HUES64 (cell line): ENCODE measurements at regions not wholly inside any gene's neighbourhood (a gene's known extent, or its start where the extent isn't known, plus 50 kb on each side); places are given as distances from the start of the nearest gene placed in this dataset.

Experiments used
- H3K27ac ChIP-seq: 2 replicates; pipeline ENCODE4 v1.7.0; 2013; ENCODE audit warnings: low read depth, low read length, inconsistent platforms
- H3K27me3 ChIP-seq: 2 replicates; pipeline ENCODE4 v1.6.1; 2013; ENCODE audit warnings: mild to moderate bottlenecking, low read length; ENCODE audit not compliant: insufficient read depth
- H3K36me3 ChIP-seq: 2 replicates; pipeline ENCODE4 v1.6.1; 2013; ENCODE audit warnings: mild to moderate bottlenecking, low read length; ENCODE audit not compliant: insufficient read depth
- H3K4me1 ChIP-seq: 2 replicates; pipeline ENCODE4 v1.6.1; 2013; ENCODE audit warnings: mild to moderate bottlenecking, low read length, moderate library complexity; ENCODE audit not compliant: insufficient read depth
- H3K4me3 ChIP-seq: 2 replicates; pipeline ENCODE4 v1.5.1; 2013; ENCODE audit warnings: mild to moderate bottlenecking, low read length, moderate library complexity
- H3K9ac ChIP-seq: 2 replicates; pipeline ENCODE4 v1.6.1; 2013; ENCODE audit warnings: mild to moderate bottlenecking, low read depth, low read length
- H3K9me3 ChIP-seq: 2 replicates; pipeline ENCODE4 v1.6.1; 2013; ENCODE audit warnings: low read depth, low read length; ENCODE audit not compliant: insufficient read depth
- WGBS: fragments of 150-250, 120-280 bp; methylation state at CpG from one replicate; pipeline ENCODE4 v1.1.7; 2013; ENCODE audit warnings: missing lambda C conversion rate; 5-methylcytosine and 5-hydroxymethylcytosine counted together

- no peak overlapping the region for H3K4me3 ChIP-seq
- over 99% methylated on average over 2 of the region's 3 CpGs for WGBS
Measured at GRCh38 chr5:117186751-117187150, 612.1 kb upstream of the SEMA6A start.

GRCh38 chr5:117183326-117183725 lies 608.7 kb upstream of the SEMA6A start:
- 93% methylated on average over 2 of the region's 2 CpGs for WGBS
- Histone ChIP-seq H3K36me3 (no peaks in the 10 kb centered on the region), H3K4me3 (no peak overlapping the region), H3K9ac (no peak overlapping the region), H3K27me3 (no peaks in the 10 kb centered on the region), H3K4me1 (0 out of 2 replicates have a peak, but pooled peaks cover 4% of the 10 kb centered on the region), H3K9me3 (no peaks in the 10 kb centered on the region), H3K27ac (no peak overlapping the region)

More at GRCh38 chr5:117186751-117187150, 612.1 kb upstream of the SEMA6A start:
- Histone ChIP-seq H3K27me3 (no peaks in the 10 kb centered on the region), H3K9me3 (no peaks in the 10 kb centered on the region), H3K27ac (no peak overlapping the region), H3K9ac (no peak overlapping the region), H3K4me1 (0 out of 2 replicates have a peak, but pooled peaks cover 4% of the 10 kb centered on the region), H3K36me3 (no peaks in the 10 kb centered on the region)

- H3K9me3 ChIP-seq = no peaks in the 10 kb centered on the region
- no peak overlapping the region for H3K4me3 ChIP-seq
- no peak overlapping the region for H3K27ac ChIP-seq
- H3K36me3 ChIP-seq = no peaks in the 10 kb centered on the region
- H3K4me1 ChIP-seq = no peaks in the 10 kb centered on the region
- no peak overlapping the region for H3K9ac ChIP-seq
- no peaks in the 10 kb centered on the region for H3K27me3 ChIP-seq
- 85% methylated on average over 1 of the region's 1 CpG for WGBS
Measured at GRCh38 chr5:117182104-117182503, 607.5 kb upstream of the SEMA6A start.

GRCh38 chr5:117177302-117177701 lies 602.7 kb upstream of the SEMA6A start:
- WGBS = no CpG with 5 or more reads among the region's 1 CpG
- Histone ChIP-seq H3K36me3 (no peaks in the 10 kb centered on the region), H3K4me1 (no peaks in the 10 kb centered on the region), H3K4me3 (no peak overlapping the region), H3K27me3 (no peaks in the 10 kb centered on the region), H3K9me3 (no peaks in the 10 kb centered on the region), H3K27ac (no peak overlapping the region), H3K9ac (no peak overlapping the region)

- Histone ChIP-seq H3K9me3 (no peaks in the 10 kb centered on the region), H3K27me3 (no peaks in the 10 kb centered on the region), H3K4me3 (no peak overlapping the region), H3K4me1 (peaks cover 17% of the 10 kb centered on the region), H3K27ac (no peak overlapping the region), H3K9ac (no peak overlapping the region), H3K36me3 (no peaks in the 10 kb centered on the region)
- WGBS = 99% methylated on average over 4 of the region's 4 CpGs
Measured at GRCh38 chr5:117165068-117165467, 590.4 kb upstream of the SEMA6A start.

- H3K4me3 ChIP-seq = no peak overlapping the region
- no peaks in the 10 kb centered on the region for H3K27me3 ChIP-seq
- H3K4me1 ChIP-seq = peaks cover 40% of the 10 kb centered on the region
- no peak overlapping the region for H3K9ac ChIP-seq
- H3K9me3 ChIP-seq = no peaks in the 10 kb centered on the region
- H3K36me3 ChIP-seq = no peaks in the 10 kb centered on the region
- 78% methylated on average over 7 of the region's 7 CpGs for WGBS
- no peak overlapping the region for H3K27ac ChIP-seq
Measured at GRCh38 chr5:117161718-117162335, 587.2 kb upstream of the SEMA6A start.

GRCh38 chr5:117160391-117160790 lies 585.8 kb upstream of the SEMA6A start:
- Histone ChIP-seq H3K9ac (no peak overlapping the region), H3K4me3 (no peak overlapping the region), H3K27ac (no peak overlapping the region), H3K27me3 (no peaks in the 10 kb centered on the region), H3K36me3 (no peaks in the 10 kb centered on the region), H3K9me3 (no peaks in the 10 kb centered on the region), H3K4me1 (peaks cover 32% of the 10 kb centered on the region)
- WGBS = 92% methylated on average over 2 of the region's 2 CpGs

- Histone ChIP-seq H3K4me1 (no peaks in the 10 kb centered on the region; the same call in 1 of the 2 replicates), H3K27ac (no peak overlapping the region), H3K4me3 (no peak overlapping the region), H3K9me3 (no peaks in the 10 kb centered on the region), H3K9ac (no peak overlapping the region), H3K36me3 (no peaks in the 10 kb centered on the region), H3K27me3 (no peaks in the 10 kb centered on the region)
- 93% methylated on average over 4 of the region's 4 CpGs for WGBS
Measured at GRCh38 chr5:117149312-117149711, 574.7 kb upstream of the SEMA6A start.

GRCh38 chr5:117144086-117144485 lies 569.5 kb upstream of the SEMA6A start:
- H3K36me3 ChIP-seq = no peaks in the 10 kb centered on the region
- H3K9me3 ChIP-seq = no peaks in the 10 kb centered on the region
- no peaks in the 10 kb centered on the region for H3K27me3 ChIP-seq
- no peak overlapping the region for H3K4me3 ChIP-seq
- no peak overlapping the region for H3K27ac ChIP-seq
- no peak overlapping the region for H3K9ac ChIP-seq
- H3K4me1 ChIP-seq = peaks cover 5% of the 10 kb centered on the region

- no peaks in the 10 kb centered on the region for H3K27me3 ChIP-seq
- no peaks in the 10 kb centered on the region for H3K9me3 ChIP-seq
- no peaks in the 10 kb centered on the region for H3K36me3 ChIP-seq
- H3K27ac ChIP-seq = no peak overlapping the region
- no peak overlapping the region for H3K4me3 ChIP-seq
- H3K4me1 ChIP-seq = peaks cover 5% of the 10 kb centered on the region; the same call in 1 of the 2 replicates
- no peak overlapping the region for H3K9ac ChIP-seq
Measured at GRCh38 chr5:117143406-117143805, 568.8 kb upstream of the SEMA6A start.

- Histone ChIP-seq H3K27ac (no peak overlapping the region), H3K9me3 (no peaks in the 10 kb centered on the region), H3K4me3 (no peak overlapping the region), H3K4me1 (peaks cover 5% of the 10 kb centered on the region; the same call in 1 of the 2 replicates), H3K9ac (no peak overlapping the region), H3K36me3 (no peaks in the 10 kb centered on the region), H3K27me3 (no peaks in the 10 kb centered on the region)
- no CpG with 5 or more reads among the region's 3 CpGs for WGBS
Measured at GRCh38 chr5:117138523-117138922, 563.9 kb upstream of the SEMA6A start.

GRCh38 chr5:117135851-117136250 lies 561.2 kb upstream of the SEMA6A start:
- Histone ChIP-seq H3K27ac (no peak overlapping the region), H3K4me1 (no peaks in the 10 kb centered on the region), H3K9ac (no peak overlapping the region), H3K27me3 (no peaks in the 10 kb centered on the region), H3K4me3 (no peak overlapping the region), H3K9me3 (no peaks in the 10 kb centered on the region), H3K36me3 (no peaks in the 10 kb centered on the region)
- WGBS = 90% methylated on average over 2 of the region's 2 CpGs
